ENCODE measurements at regions not wholly inside any gene's neighbourhood (a gene's known extent, or its start where the extent isn't known, plus 50 kb on each side); places are given as distances from the start of the nearest gene placed in this dataset.

GRCh38 chr2:146317959-146318358 is 1526.9 kb upstream of the ACVR2A start:
- Mint-ChIP-seq H3K4me3 (no peak overlapping the region), H3K36me3 (no peaks in the 10 kb centered on the region), H3K27me3 (ENCODE audit: low read depth) (no peaks in the 10 kb centered on the region), H3K9me3 (no peaks in the 10 kb centered on the region), H3K27ac (no peak overlapping the region), H3K4me1 (peaks cover 15% of the 10 kb centered on the region)
- DNase-seq (ENCODE audit: low spot score in 2 of 2, unreplicated experiment in 2 of 2): no peak
- TF ChIP-seq, protein P1, sequence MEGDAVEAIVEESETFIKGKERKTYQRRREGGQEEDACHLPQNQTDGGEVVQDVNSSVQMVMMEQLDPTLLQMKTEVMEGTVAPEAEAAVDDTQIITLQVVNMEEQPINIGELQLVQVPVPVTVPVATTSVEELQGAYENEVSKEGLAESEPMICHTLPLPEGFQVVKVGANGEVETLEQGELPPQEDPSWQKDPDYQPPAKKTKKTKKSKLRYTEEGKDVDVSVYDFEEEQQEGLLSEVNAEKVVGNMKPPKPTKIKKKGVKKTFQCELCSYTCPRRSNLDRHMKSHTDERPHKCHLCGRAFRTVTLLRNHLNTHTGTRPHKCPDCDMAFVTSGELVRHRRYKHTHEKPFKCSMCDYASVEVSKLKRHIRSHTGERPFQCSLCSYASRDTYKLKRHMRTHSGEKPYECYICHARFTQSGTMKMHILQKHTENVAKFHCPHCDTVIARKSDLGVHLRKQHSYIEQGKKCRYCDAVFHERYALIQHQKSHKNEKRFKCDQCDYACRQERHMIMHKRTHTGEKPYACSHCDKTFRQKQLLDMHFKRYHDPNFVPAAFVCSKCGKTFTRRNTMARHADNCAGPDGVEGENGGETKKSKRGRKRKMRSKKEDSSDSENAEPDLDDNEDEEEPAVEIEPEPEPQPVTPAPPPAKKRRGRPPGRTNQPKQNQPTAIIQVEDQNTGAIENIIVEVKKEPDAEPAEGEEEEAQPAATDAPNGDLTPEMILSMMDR (IDR thresholded peaks at IDR 0.05; ENCODE audit: unreplicated experiment): no peak

DNA sequence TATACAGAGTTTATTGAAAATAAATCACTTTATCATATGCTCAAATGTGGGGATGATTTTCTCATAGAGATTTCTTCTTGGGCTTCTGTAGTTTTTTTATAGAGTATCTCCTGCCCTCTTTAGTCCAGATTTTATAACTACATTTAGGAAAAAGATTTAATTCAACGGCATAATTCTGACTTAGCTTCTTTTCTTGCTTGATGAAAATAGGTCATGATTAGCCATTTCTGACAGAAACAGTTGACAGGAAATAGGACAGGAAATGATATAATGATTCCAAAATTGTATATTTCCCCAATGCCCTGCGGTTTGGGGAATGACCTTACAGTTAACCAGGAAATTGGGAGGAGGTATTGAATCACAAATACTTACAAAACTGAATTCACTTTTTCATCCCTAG is 1531.9 kb upstream of the ACVR2A start:
- H3K27me3 Mint-ChIP-seq (ENCODE audit: low read depth): no peaks in the 10 kb centered on the region
- H3K9me3 Mint-ChIP-seq: no peaks in the 10 kb centered on the region
- H3K36me3 Mint-ChIP-seq: no peaks in the 10 kb centered on the region
- no peak overlapping the region for H3K27ac Mint-ChIP-seq
- DNase-seq (ENCODE audit: low spot score in 2 of 2, unreplicated experiment in 2 of 2): no peak
- H3K4me3 Mint-ChIP-seq: no peak overlapping the region
- TF ChIP-seq, protein P1 (IDR thresholded peaks at IDR 0.05; ENCODE audit: unreplicated experiment): no peak
- peaks cover 17% of the 10 kb centered on the region for H3K4me1 Mint-ChIP-seq

GRCh38 chr2:146305164-146305563 is 1539.7 kb upstream of the ACVR2A start:
- Mint-ChIP-seq H3K4me3 (no peak overlapping the region), H3K27ac (no peak overlapping the region)

GRCh38 chr2:146301287-146301686 is 1543.5 kb upstream of the ACVR2A start:
- Mint-ChIP-seq H3K4me1 (peaks cover 3% of the 10 kb centered on the region), H3K36me3 (peaks cover 21% of the 10 kb centered on the region), H3K9me3 (peaks cover 61% of the 10 kb centered on the region), H3K27me3 (ENCODE audit: low read depth) (no peaks in the 10 kb centered on the region), H3K27ac (no peak overlapping the region), H3K4me3 (no peak overlapping the region)
- TF ChIP-seq, protein P1 (IDR thresholded peaks at IDR 0.05; ENCODE audit: unreplicated experiment): no peak
- no peak for DNase-seq (ENCODE audit: low spot score in 2 of 2, unreplicated experiment in 2 of 2)

More at GRCh38 chr2:146305164-146305563, 1539.7 kb upstream of the ACVR2A start:
- H3K27me3 Mint-ChIP-seq (ENCODE audit: low read depth): no peaks in the 10 kb centered on the region
- H3K9me3 Mint-ChIP-seq: peaks cover 47% of the 10 kb centered on the region
- peaks cover 14% of the 10 kb centered on the region for H3K36me3 Mint-ChIP-seq
- TF ChIP-seq, protein P1 (IDR thresholded peaks at IDR 0.05; ENCODE audit: unreplicated experiment): no peak
- no peak for DNase-seq (ENCODE audit: low spot score in 2 of 2, unreplicated experiment in 2 of 2)
- peaks cover 8% of the 10 kb centered on the region for H3K4me1 Mint-ChIP-seq

DNA sequence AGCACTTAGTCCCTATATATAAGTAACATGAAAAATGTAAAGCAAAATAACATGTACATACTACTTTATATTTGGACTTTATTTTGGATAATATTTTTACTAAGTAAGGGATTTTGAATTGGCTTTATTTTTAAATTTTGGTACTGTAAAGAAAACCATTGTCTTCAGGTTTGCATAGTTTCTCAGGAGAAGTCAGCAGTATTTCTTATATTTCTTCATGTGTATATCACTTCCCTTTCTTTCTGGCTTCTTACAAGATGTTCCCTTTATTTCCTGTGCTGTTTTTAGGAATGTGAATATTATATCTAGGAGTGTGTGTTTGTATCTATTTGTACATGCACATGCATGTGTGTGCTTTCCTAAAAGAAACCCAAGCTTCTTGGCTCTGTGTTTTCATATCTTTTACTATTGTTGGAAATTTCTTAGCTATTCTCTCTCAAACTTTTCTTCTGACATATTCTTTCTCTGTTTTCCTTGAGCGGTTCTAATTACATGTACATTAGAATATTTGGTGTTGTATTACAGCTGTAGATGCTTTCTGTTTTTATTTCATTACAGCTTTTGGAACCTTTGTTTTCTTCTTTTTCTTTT is 1549.7 kb upstream of the ACVR2A start:
- no peaks in the 10 kb centered on the region for H3K27me3 Mint-ChIP-seq (ENCODE audit: low read depth)
- H3K36me3 Mint-ChIP-seq: peaks cover 10% of the 10 kb centered on the region
- no peak for DNase-seq (ENCODE audit: low spot score in 2 of 2, unreplicated experiment in 2 of 2)
- TF ChIP-seq, protein P1 (IDR thresholded peaks at IDR 0.05; ENCODE audit: unreplicated experiment): no peak
- H3K4me1 Mint-ChIP-seq: no peaks in the 10 kb centered on the region
- H3K27ac Mint-ChIP-seq: no peak overlapping the region
- H3K9me3 Mint-ChIP-seq: peaks cover 38% of the 10 kb centered on the region
- no peak overlapping the region for H3K4me3 Mint-ChIP-seq

- no peaks in the 10 kb centered on the region for H3K27me3 Mint-ChIP-seq (ENCODE audit: low read depth)
- TF ChIP-seq, protein P1 (IDR thresholded peaks at IDR 0.05; ENCODE audit: unreplicated experiment): no peak
- peaks cover 4% of the 10 kb centered on the region for H3K36me3 Mint-ChIP-seq
- H3K4me3 Mint-ChIP-seq: no peak overlapping the region
- no peaks in the 10 kb centered on the region for H3K4me1 Mint-ChIP-seq
- H3K27ac Mint-ChIP-seq: no peak overlapping the region
- no peak for DNase-seq (ENCODE audit: low spot score in 2 of 2, unreplicated experiment in 2 of 2)
- H3K9me3 Mint-ChIP-seq: peaks cover 42% of the 10 kb centered on the region
Measured at GRCh38 chr2:146287281-146287680, 1557.5 kb upstream of the ACVR2A start.

Measured in mesothelial cell of epicardium (in vitro differentiated cells).